Adipocyte (in vitro differentiated cells): ENCODE measurements at regions not wholly inside any gene's neighbourhood (a gene's known extent, or its start where the extent isn't known, plus 50 kb on each side); places are given as distances from the start of the nearest gene placed in this dataset.
"Not testable (repeated sequence)": the region's sequence is repeated elsewhere in the genome, so short reads cannot be mapped to it uniquely, and the experiment has no call there.

ENCODE experiments used
- DNase-seq: peaks from one replicate; pipeline ENCODE4 v3.0.0-alpha.2; 2015; ENCODE audit warnings: low read depth
- H3K27me3 ChIP-seq: replicated peaks from 2 replicates; pipeline ENCODE4 v1.7.0; 2013; ENCODE audit warnings: mild to moderate bottlenecking, low read length, moderate library complexity; ENCODE audit not compliant: control insufficient read depth, insufficient read depth
- H3K36me3 ChIP-seq: 2 replicates; pipeline ENCODE4 v1.7.0; 2013; ENCODE audit warnings: low read length, mild to moderate bottlenecking, moderate library complexity; ENCODE audit not compliant: control insufficient read depth, insufficient read depth, severe bottlenecking
- H3K4me1 ChIP-seq: 2 replicates; pipeline ENCODE4 v1.7.0; 2013; ENCODE audit warnings: mild to moderate bottlenecking, low read length, moderate library complexity; ENCODE audit not compliant: control insufficient read depth, insufficient read depth
- H3K4me3 ChIP-seq: 2 replicates; pipeline ENCODE4 v1.7.0; 2013; ENCODE audit warnings: mild to moderate bottlenecking, low read length, moderate library complexity
- H3K9ac ChIP-seq: 2 replicates; pipeline ENCODE4 v1.7.0; 2013; ENCODE audit warnings: mild to moderate bottlenecking, low read length, moderate library complexity
- H3K9me3 ChIP-seq: 2 replicates; pipeline ENCODE4 v1.7.0; 2013; ENCODE audit warnings: mild to moderate bottlenecking, low read length, moderate library complexity; ENCODE audit not compliant: control insufficient read depth

GRCh38 chr6:27678469-27678868, 205.6 kb upstream of the ZNF184 start:
- no peak for DNase-seq
- Histone ChIP-seq H3K9ac (no peak overlapping the region), H3K9me3 (no peaks in the 10 kb centered on the region), H3K27me3 (peaks cover 33% of the 10 kb centered on the region), H3K36me3 (no peaks in the 10 kb centered on the region), H3K4me1 (no peaks in the 10 kb centered on the region), H3K4me3 (no peak overlapping the region)

GRCh38 chr6:27674882-27675281, 202.0 kb upstream of the ZNF184 start:
- Histone ChIP-seq H3K9me3 (no peaks in the 10 kb centered on the region), H3K9ac (no peak overlapping the region), H3K4me3 (no peak overlapping the region), H3K4me1 (peaks cover 10% of the 10 kb centered on the region), H3K27me3 (peaks cover 20% of the 10 kb centered on the region), H3K36me3 (no peaks in the 10 kb centered on the region)
- no peak for DNase-seq

GRCh38 chr6:27672113-27672799, 199.4 kb upstream of the ZNF184 start:
- H3K4me1 ChIP-seq: peaks cover 26% of the 10 kb centered on the region
- H3K9me3 ChIP-seq: peaks cover under 1% of the 10 kb centered on the region
- DNase-seq: peak; percentile 57
- H3K4me3 ChIP-seq: no peak overlapping the region
- H3K27me3 ChIP-seq: peaks cover 6% of the 10 kb centered on the region
- H3K36me3 ChIP-seq: no peaks in the 10 kb centered on the region
- H3K9ac ChIP-seq: no peak overlapping the region

- H3K27me3 ChIP-seq: peaks cover 14% of the 10 kb centered on the region
- no peaks in the 10 kb centered on the region for H3K36me3 ChIP-seq
- H3K9me3 ChIP-seq: peaks cover 2% of the 10 kb centered on the region
- peak; percentile 19 for DNase-seq
- H3K9ac ChIP-seq: no peak overlapping the region
- peaks cover 28% of the 10 kb centered on the region for H3K4me1 ChIP-seq
- peak overlapping the region; percentile 70 for H3K4me3 ChIP-seq
Observed at GRCh38 chr6:27669624-27670301, 196.9 kb upstream of the ZNF184 start.

GRCh38 chr6:27669295-27669623, 196.4 kb upstream of the ZNF184 start:
- H3K36me3 ChIP-seq: no peaks in the 10 kb centered on the region
- H3K27me3 ChIP-seq: peaks cover 14% of the 10 kb centered on the region
- DNase-seq: peak; percentile 48
- H3K9ac ChIP-seq: no peak overlapping the region
- peaks cover 2% of the 10 kb centered on the region for H3K9me3 ChIP-seq
- H3K4me1 ChIP-seq: peaks cover 28% of the 10 kb centered on the region
- peak overlapping the region; percentile 70 for H3K4me3 ChIP-seq

GRCh38 chr6:27668442-27669294, 195.8 kb upstream of the ZNF184 start:
- peak; percentile 78 for DNase-seq
- no peaks in the 10 kb centered on the region for H3K36me3 ChIP-seq
- H3K9ac ChIP-seq: no peak overlapping the region

GRCh38 chr6:27667657-27668441, 194.9 kb upstream of the ZNF184 start:
- peaks cover 28% of the 10 kb centered on the region for H3K4me1 ChIP-seq
- peak overlapping the region; percentile 70 for H3K4me3 ChIP-seq
- peak; percentile 47 for DNase-seq
- H3K9ac ChIP-seq: no peak overlapping the region
- H3K27me3 ChIP-seq: peaks cover 14% of the 10 kb centered on the region
- peaks cover 2% of the 10 kb centered on the region for H3K9me3 ChIP-seq
- no peaks in the 10 kb centered on the region for H3K36me3 ChIP-seq

More at GRCh38 chr6:27668442-27669294, 195.8 kb upstream of the ZNF184 start:
- Histone ChIP-seq H3K9me3 (peaks cover 2% of the 10 kb centered on the region), H3K4me3 (peak overlapping the region; percentile 70), H3K27me3 (peaks cover 14% of the 10 kb centered on the region), H3K4me1 (peaks cover 28% of the 10 kb centered on the region)

GRCh38 chr6:27667016-27667656, 194.2 kb upstream of the ZNF184 start:
- no peaks in the 10 kb centered on the region for H3K36me3 ChIP-seq
- H3K9ac ChIP-seq: no peak overlapping the region
- peaks cover 28% of the 10 kb centered on the region for H3K4me1 ChIP-seq
- no peak for DNase-seq
- H3K27me3 ChIP-seq: peaks cover 14% of the 10 kb centered on the region
- H3K4me3 ChIP-seq: peak overlapping the region; percentile 70
- H3K9me3 ChIP-seq: peaks cover 2% of the 10 kb centered on the region

- Histone ChIP-seq H3K4me3 (no peak overlapping the region), H3K4me1 (peaks cover 7% of the 10 kb centered on the region), H3K36me3 (no peaks in the 10 kb centered on the region)
Observed at GRCh38 chr6:27662769-27663168, 189.9 kb upstream of the ZNF184 start.

GRCh38 chr6:27662212-27662611, 189.3 kb upstream of the ZNF184 start:
- H3K36me3 ChIP-seq, H3K27me3 ChIP-seq, H3K4me1 ChIP-seq, H3K4me3 ChIP-seq, DNase-seq, H3K9me3 ChIP-seq, H3K9ac ChIP-seq: not testable (repeated sequence)

More at GRCh38 chr6:27662769-27663168, 189.9 kb upstream of the ZNF184 start:
- Histone ChIP-seq H3K27me3 (peaks cover 14% of the 10 kb centered on the region), H3K9ac (no peak overlapping the region), H3K9me3 (peaks cover 2% of the 10 kb centered on the region)
- DNase-seq: no peak
